ENCODE measurements at regions not wholly inside any gene's neighbourhood (a gene's known extent, or its start where the extent isn't known, plus 50 kb on each side); places are given as distances from the start of the nearest gene placed in this dataset.

DNA sequence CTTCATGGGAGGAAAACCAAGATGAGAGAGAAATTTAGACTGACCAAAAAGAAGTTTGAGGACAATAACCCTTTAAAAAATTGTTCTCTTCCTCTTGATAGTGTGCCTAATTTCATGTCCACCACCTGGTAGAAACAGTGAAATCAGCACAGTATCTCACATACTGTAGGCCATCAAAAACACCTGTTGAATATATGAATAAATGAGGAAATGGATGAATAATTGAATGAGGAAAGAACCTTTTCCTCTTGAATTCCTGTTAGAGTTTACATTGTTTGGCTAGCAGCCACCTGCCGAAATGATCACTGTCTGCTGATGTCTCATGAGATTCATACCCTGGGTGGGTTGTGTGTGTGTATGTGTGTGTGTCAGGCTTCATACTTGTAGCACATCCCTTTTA lies 198.7 kb upstream of the PBX1 start:
- Histone ChIP-seq H3K4me3 (ENCODE audit: low read depth, low read length, poor library complexity, severe bottlenecking) (no peak overlapping the region), H3K9me3 (ENCODE audit: low read depth, low read length, poor library complexity, severe bottlenecking) (no peaks in the 10 kb centered on the region), H3K27me3 (replicated peaks; ENCODE audit: insufficient read depth, low read depth, low read length, poor library complexity) (no peaks in the 10 kb centered on the region), H3K36me3 (ENCODE audit: insufficient read depth, low read length, poor library complexity, severe bottlenecking) (no peaks in the 10 kb centered on the region), H3K4me1 (ENCODE audit: insufficient read depth, low read length, poor library complexity, severe bottlenecking) (no peaks in the 10 kb centered on the region), H3K27ac (ENCODE audit: low read depth, low read length, poor library complexity, severe bottlenecking) (no peak overlapping the region)
- BruUV-seq (replicated peaks) = no TSS peak
- intact Hi-C loops (cut with micrococcal nuclease; ENCODE audit: unreplicated experiment) = no loop called here
- POLR2A ChIA-PET (ENCODE audit: low non-redundant PET) = no interaction called here
- no peak for TF ChIP-seq EZH2 (IDR thresholded peaks at IDR 0.05; ENCODE audit: borderline replicate concordance, low read depth, low read length, poor library complexity, severe bottlenecking)
- TF ChIP-seq, protein P1, sequence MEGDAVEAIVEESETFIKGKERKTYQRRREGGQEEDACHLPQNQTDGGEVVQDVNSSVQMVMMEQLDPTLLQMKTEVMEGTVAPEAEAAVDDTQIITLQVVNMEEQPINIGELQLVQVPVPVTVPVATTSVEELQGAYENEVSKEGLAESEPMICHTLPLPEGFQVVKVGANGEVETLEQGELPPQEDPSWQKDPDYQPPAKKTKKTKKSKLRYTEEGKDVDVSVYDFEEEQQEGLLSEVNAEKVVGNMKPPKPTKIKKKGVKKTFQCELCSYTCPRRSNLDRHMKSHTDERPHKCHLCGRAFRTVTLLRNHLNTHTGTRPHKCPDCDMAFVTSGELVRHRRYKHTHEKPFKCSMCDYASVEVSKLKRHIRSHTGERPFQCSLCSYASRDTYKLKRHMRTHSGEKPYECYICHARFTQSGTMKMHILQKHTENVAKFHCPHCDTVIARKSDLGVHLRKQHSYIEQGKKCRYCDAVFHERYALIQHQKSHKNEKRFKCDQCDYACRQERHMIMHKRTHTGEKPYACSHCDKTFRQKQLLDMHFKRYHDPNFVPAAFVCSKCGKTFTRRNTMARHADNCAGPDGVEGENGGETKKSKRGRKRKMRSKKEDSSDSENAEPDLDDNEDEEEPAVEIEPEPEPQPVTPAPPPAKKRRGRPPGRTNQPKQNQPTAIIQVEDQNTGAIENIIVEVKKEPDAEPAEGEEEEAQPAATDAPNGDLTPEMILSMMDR (conservative IDR thresholded peaks at IDR 0.05; ENCODE audit: low read depth, low read length) = no peak
- CTCF ChIA-PET = no interaction called here
- no peak for DNase-seq (ENCODE audit: low spot score)

DNA sequence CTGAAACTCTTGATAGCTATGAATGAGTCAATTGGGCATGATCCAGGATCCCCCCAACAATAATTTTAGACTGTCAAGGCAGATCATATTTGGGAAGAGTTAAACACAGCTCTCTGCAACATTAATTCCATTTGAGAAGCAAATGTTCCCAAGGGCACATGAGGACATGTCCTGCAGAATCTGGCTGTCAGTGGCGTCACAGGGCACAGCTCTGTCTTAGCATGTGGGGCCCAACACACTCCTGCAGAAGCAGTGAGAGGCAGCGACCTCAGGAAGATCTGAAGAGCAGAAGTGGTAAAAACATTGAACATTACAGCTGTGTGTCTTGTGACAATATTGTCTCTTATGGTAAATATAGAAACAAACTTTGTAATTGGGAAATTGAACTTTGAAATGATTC lies 197.1 kb upstream of the PBX1 start:
- CTCF ChIA-PET = no interaction called here
- TF ChIP-seq EZH2 (IDR thresholded peaks at IDR 0.05; ENCODE audit: borderline replicate concordance, low read depth, low read length, poor library complexity, severe bottlenecking) = no peak
- TF ChIP-seq, protein P1 (conservative IDR thresholded peaks at IDR 0.05; ENCODE audit: low read depth, low read length) = no peak
- Histone ChIP-seq H3K27ac (ENCODE audit: low read depth, low read length, poor library complexity, severe bottlenecking) (no peak overlapping the region), H3K4me1 (ENCODE audit: insufficient read depth, low read length, poor library complexity, severe bottlenecking) (no peaks in the 10 kb centered on the region), H3K4me3 (ENCODE audit: low read depth, low read length, poor library complexity, severe bottlenecking) (no peak overlapping the region), H3K9me3 (ENCODE audit: low read depth, low read length, poor library complexity, severe bottlenecking) (no peaks in the 10 kb centered on the region), H3K27me3 (replicated peaks; ENCODE audit: insufficient read depth, low read depth, low read length, poor library complexity) (no peaks in the 10 kb centered on the region), H3K36me3 (ENCODE audit: insufficient read depth, low read length, poor library complexity, severe bottlenecking) (no peaks in the 10 kb centered on the region)
- no TSS peak for BruUV-seq (replicated peaks)
- intact Hi-C loops (cut with micrococcal nuclease; ENCODE audit: unreplicated experiment) = no loop called here
- DNase-seq (ENCODE audit: low spot score) = no peak
- POLR2A ChIA-PET (ENCODE audit: low non-redundant PET) = no interaction called here

DNA sequence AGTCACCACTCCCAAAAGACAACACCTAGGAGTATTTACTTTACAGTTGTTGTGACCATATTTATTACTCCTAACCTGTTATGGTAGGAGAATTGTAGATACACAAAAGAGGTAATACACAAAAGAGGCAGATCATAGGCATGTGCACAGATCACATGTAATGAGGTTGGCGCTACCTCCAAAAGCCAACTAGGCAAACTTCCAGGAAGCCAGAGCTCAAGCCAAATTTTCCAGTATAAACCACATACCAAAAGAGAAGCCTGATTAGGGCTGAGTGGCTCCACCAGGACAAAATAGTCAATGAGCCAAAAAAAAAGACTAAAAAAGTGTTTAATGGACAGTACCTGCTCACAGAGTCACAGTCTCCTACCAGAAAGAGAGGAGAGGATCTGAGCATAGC lies 195.0 kb upstream of the PBX1 start:
- intact Hi-C loops (cut with micrococcal nuclease; ENCODE audit: unreplicated experiment) = no loop called here
- Histone ChIP-seq H3K9me3 (ENCODE audit: low read depth, low read length, poor library complexity, severe bottlenecking) (no peaks in the 10 kb centered on the region), H3K4me3 (ENCODE audit: low read depth, low read length, poor library complexity, severe bottlenecking) (no peak overlapping the region), H3K36me3 (ENCODE audit: insufficient read depth, low read length, poor library complexity, severe bottlenecking) (no peaks in the 10 kb centered on the region), H3K4me1 (ENCODE audit: insufficient read depth, low read length, poor library complexity, severe bottlenecking) (no peaks in the 10 kb centered on the region), H3K27me3 (replicated peaks; ENCODE audit: insufficient read depth, low read depth, low read length, poor library complexity) (no peaks in the 10 kb centered on the region), H3K27ac (ENCODE audit: low read depth, low read length, poor library complexity, severe bottlenecking) (no peak overlapping the region)
- no peak for DNase-seq (ENCODE audit: low spot score)
- TF ChIP-seq EZH2 (IDR thresholded peaks at IDR 0.05; ENCODE audit: borderline replicate concordance, low read depth, low read length, poor library complexity, severe bottlenecking) = no peak
- TF ChIP-seq, protein P1 (conservative IDR thresholded peaks at IDR 0.05; ENCODE audit: low read depth, low read length) = no peak
- CTCF ChIA-PET = no interaction called here
- POLR2A ChIA-PET (ENCODE audit: low non-redundant PET) = no interaction called here
- BruUV-seq (replicated peaks) = no TSS peak
